Breast epithelium (tissue), 4 donors: ENCODE measurements at regions not wholly inside any gene's neighbourhood (a gene's known extent, or its start where the extent isn't known, plus 50 kb on each side); places are given as distances from the start of the nearest gene placed in this dataset.

Source experiments
- DNase-seq, 2 donors: peaks; one replicate each; pipeline ENCODE4 v3.0.0-alpha.2; 2019; ENCODE audit warnings: low spot score in 2 of 2
- H3K27ac ChIP-seq, 2 donors: fragments of 200-600 bp; sonication (generic) in 1 of 2; one replicate each; pipeline ENCODE4 v1.5.1; 2016 to 2019; ENCODE audit warnings: mild to moderate bottlenecking in 1 of 2
- H3K27me3 ChIP-seq, 2 donors: fragments of 200-600 bp; sonication (generic) in 1 of 2; one replicate each; pipeline versions ENCODE4 v1.5.1 to v1.6.0; 2017 to 2019; ENCODE audit warnings: control low read depth in 1 of 2, mild to moderate bottlenecking in 1 of 2
- H3K36me3 ChIP-seq: fragments of 200-600 bp; one replicate; pipeline ENCODE4 v1.5.1; 2019
- H3K4me1 ChIP-seq, 2 donors: fragments of 200-600 bp; sonication (generic); one replicate each; pipeline ENCODE4 v1.5.1; 2016 to 2019; ENCODE audit warnings: control low read depth in 1 of 2
- H3K4me3 ChIP-seq, 3 donors: fragments of 200-600 bp; sonication (generic); 1 replicate in 2 of 3; 2 replicates in 1 of 3; pipeline ENCODE4 v1.5.1; 2016 to 2019; ENCODE audit warnings: mild to moderate bottlenecking in 3 of 3, moderate library complexity in 2 of 3
- H3K9me3 ChIP-seq, 2 donors: fragments of 200-600 bp; sonication (generic) in 1 of 2; one replicate each; pipeline ENCODE4 v1.5.1; 2016 to 2019; ENCODE audit warnings: control low read depth in 1 of 2
- CTCF ChIP-seq, 3 donors: fragments of 450-650 bp; IDR thresholded peaks; one replicate each; pipeline ENCODE4 v1.5.1; 2016 to 2017; ENCODE audit warnings: antibody characterized with exemption in 3 of 3, mild to moderate bottlenecking in 3 of 3, moderate library complexity in 3 of 3
- POLR2A ChIP-seq: fragments of 450-650 bp; IDR thresholded peaks from one replicate; pipeline ENCODE4 v1.6.1; 2016; ENCODE audit warnings: antibody characterized with exemption, mild to moderate bottlenecking, moderate library complexity
- POLR2AphosphoS5 ChIP-seq, 3 donors: sonication (generic); formaldehyde crosslinking; IDR thresholded peaks; one replicate each; pipeline ENCODE4 v1.6.1; 2017; ENCODE audit warnings: antibody characterized with exemption in 3 of 3
- intact Hi-C: fragments of 100-400 bp; cut with DNase I; formaldehyde crosslinking; loops from one replicate; pipeline ENCODE4 v1.15.1; 2023; ENCODE audit warnings: low total_unique reads

- DNase-seq, result no peak
- H3K4me3 ChIP-seq, result no peak overlapping the region
- no peak for TF ChIP-seq POLR2AphosphoS5 (IDR thresholded peaks at IDR 0.05)
- TF ChIP-seq POLR2A, result no peak
- TF ChIP-seq CTCF (IDR thresholded peaks at IDR 0.05), result no peak
- H3K36me3 ChIP-seq, result no peaks in the 10 kb centered on the region
- no peaks in the 10 kb centered on the region for H3K27me3 ChIP-seq
- no peaks in the 10 kb centered on the region for H3K9me3 ChIP-seq
- no peaks in the 10 kb centered on the region for H3K4me1 ChIP-seq
- no peak overlapping the region for H3K27ac ChIP-seq
- intact Hi-C loops, result loop anchor here (5.0 kb wide), 1 partner anchor 788 kb away; no protein-coding TSS in a partner anchor
Measured at GRCh38 chr2:163479599-163479998, 256.2 kb downstream of the FIGN start.

GRCh38 chr2:163475815-163476214 lies 260.0 kb downstream of the FIGN start:
- no peak for DNase-seq
- intact Hi-C loops, result loop anchor here (5.0 kb wide), 1 partner anchor 791 kb away; no protein-coding TSS in a partner anchor
- Histone ChIP-seq H3K4me1 (no peaks in the 10 kb centered on the region), H3K27ac (no peak overlapping the region), H3K4me3 (no peak overlapping the region), H3K27me3 (no peaks in the 10 kb centered on the region), H3K36me3 (no peaks in the 10 kb centered on the region), H3K9me3 (no peaks in the 10 kb centered on the region)
- TF ChIP-seq POLR2A (no peak), CTCF (IDR thresholded peaks at IDR 0.05) (no peak), POLR2AphosphoS5 (IDR thresholded peaks at IDR 0.05) (no peak)

GRCh38 chr2:163474889-163475288 lies 260.9 kb downstream of the FIGN start:
- TF ChIP-seq CTCF (IDR thresholded peaks at IDR 0.05) (no peak), POLR2A (no peak), POLR2AphosphoS5 (IDR thresholded peaks at IDR 0.05) (no peak)
- Histone ChIP-seq H3K4me3 (no peak overlapping the region), H3K27me3 (no peaks in the 10 kb centered on the region), H3K4me1 (no peaks in the 10 kb centered on the region), H3K9me3 (no peaks in the 10 kb centered on the region), H3K27ac (no peak overlapping the region), H3K36me3 (no peaks in the 10 kb centered on the region)
- no peak for DNase-seq
- intact Hi-C loops, result loop anchor here (5.0 kb wide), 1 partner anchor 792 kb away; no protein-coding TSS in a partner anchor

- no peaks in the 10 kb centered on the region for H3K27me3 ChIP-seq
- no peak overlapping the region for H3K27ac ChIP-seq
- intact Hi-C loops, result no loop called here
- no peak overlapping the region for H3K4me3 ChIP-seq
- no peaks in the 10 kb centered on the region for H3K4me1 ChIP-seq
- no peaks in the 10 kb centered on the region for H3K36me3 ChIP-seq
- TF ChIP-seq POLR2AphosphoS5 (IDR thresholded peaks at IDR 0.05), result no peak
- no peak for TF ChIP-seq POLR2A
- no peak for TF ChIP-seq CTCF (IDR thresholded peaks at IDR 0.05)
- no peak for DNase-seq
- no peaks in the 10 kb centered on the region for H3K9me3 ChIP-seq
Measured at GRCh38 chr2:163474319-163474744, 261.5 kb downstream of the FIGN start.

- intact Hi-C loops, result no loop called here
- TF ChIP-seq POLR2A (no peak), POLR2AphosphoS5 (IDR thresholded peaks at IDR 0.05) (no peak), CTCF (IDR thresholded peaks at IDR 0.05) (no peak)
- no peak for DNase-seq
- H3K4me1 ChIP-seq, result no peaks in the 10 kb centered on the region
- no peaks in the 10 kb centered on the region for H3K36me3 ChIP-seq
- H3K27ac ChIP-seq, result no peak overlapping the region
- H3K27me3 ChIP-seq, result no peaks in the 10 kb centered on the region
- no peak overlapping the region for H3K4me3 ChIP-seq
- H3K9me3 ChIP-seq, result no peaks in the 10 kb centered on the region
Measured at GRCh38 chr2:163471947-163472346, 263.9 kb downstream of the FIGN start.
